H1 (cell line): ENCODE measurements at regions not wholly inside any gene's neighbourhood (a gene's known extent, or its start where the extent isn't known, plus 50 kb on each side); places are given as distances from the start of the nearest gene placed in this dataset.
A peak's percentile ranks its signal among the peaks of the same experiment; 100 is the strongest.

Experiments used
- CTCF ChIA-PET: fragments of 300-600 bp; sonication (Branson Sonifier 250); formaldehyde crosslinking; loops from one replicate; lab custom pipeline; 2021; ENCODE audit not compliant: partially characterized antibody; lab: Charles Lee
- POLR2A ChIA-PET: fragments of 300-600 bp; sonication (Branson Sonifier 250); formaldehyde crosslinking; loops from one replicate; lab custom pipeline; 2021; ENCODE audit warnings: inconsistent platforms; ENCODE audit not compliant: partially characterized antibody; lab: Charles Lee
- DNase-seq, 2 experiments: peaks; one replicate each; pipeline versions ENCODE4 v3.0.0 to v3.0.0-alpha.2; 2010 to 2022; ENCODE audit warnings: low spot score in 2 of 2, low read depth in 1 of 2, mixed read lengths in 1 of 2
- FAIRE-seq: peaks from 2 replicates; lab custom pipeline; 2011; peaks lifted over from hg19 to GRCh38; lab: Jason Lieb, UNC
- H2AFZ ChIP-seq: 2 replicates; pipeline ENCODE4 v1.8.1; 2012; ENCODE audit warnings: low read length, inconsistent platforms
- H2AK5ac ChIP-seq: 2 replicates; pipeline ENCODE4 v1.6.1; 2013; ENCODE audit warnings: low read depth, low read length
- H2BK120ac ChIP-seq: replicated peaks from 2 replicates; pipeline ENCODE3; 2013; ENCODE audit warnings: low read depth, low read length, inconsistent platforms
- H2BK12ac ChIP-seq: 2 replicates; pipeline ENCODE4 v1.6.1; 2013; ENCODE audit warnings: low read depth, low read length
- H2BK15ac ChIP-seq: 2 replicates; pipeline ENCODE4 v1.6.1; 2013; ENCODE audit warnings: low read length
- H2BK20ac ChIP-seq: 2 replicates; pipeline ENCODE4 v1.6.1; 2013; ENCODE audit warnings: low read length
- H2BK5ac ChIP-seq: 2 replicates; pipeline ENCODE4 v1.6.1; 2013; ENCODE audit warnings: low read depth, low read length
- H3K14ac ChIP-seq: 2 replicates; pipeline ENCODE4 v1.6.1; 2013; ENCODE audit warnings: inconsistent platforms; ENCODE audit not compliant: insufficient read length
- H3K18ac ChIP-seq: 2 replicates; pipeline ENCODE4 v1.6.1; 2013; ENCODE audit warnings: low read length; ENCODE audit errors: extremely low read depth
- H3K23ac ChIP-seq: 2 replicates; pipeline ENCODE4 v1.6.1; 2013; ENCODE audit warnings: inconsistent platforms; ENCODE audit not compliant: insufficient read length
- H3K23me2 ChIP-seq: 2 replicates; pipeline ENCODE4 v1.6.1; 2013; ENCODE audit warnings: low read depth, low read length
- H3K27ac ChIP-seq: 2 replicates; pipeline ENCODE4 v1.6.1; 2011; ENCODE audit warnings: low read depth, low read length, inconsistent platforms
- H3K27me3 ChIP-seq, 4 experiments: replicated peaks in 1 of 4; 1 replicate in 1 of 4; 2 replicates in 3 of 4; pipeline versions ENCODE4 v1.6.1 to v1.8.1; 2011 to 2013; ENCODE audit warnings: low read length in 3 of 4, mild to moderate bottlenecking in 3 of 4, inconsistent platforms in 2 of 4, mixed read lengths in 2 of 4, moderate library complexity in 1 of 4; ENCODE audit not compliant: control insufficient read depth in 3 of 4, insufficient read depth in 3 of 4; ENCODE audit errors: extremely low read depth in 1 of 4
- H3K36me3 ChIP-seq, 4 experiments: 2 replicates each; pipeline versions ENCODE4 v1.6.1 to v1.8.1; 2011 to 2013; ENCODE audit warnings: mild to moderate bottlenecking in 4 of 4, low read length in 3 of 4, moderate library complexity in 2 of 4, control low read depth in 1 of 4, inconsistent platforms in 1 of 4; ENCODE audit not compliant: insufficient read depth in 4 of 4, control insufficient read depth in 2 of 4
- H3K4ac ChIP-seq: replicated peaks from 2 replicates; pipeline ENCODE3; 2013; ENCODE audit warnings: low read length, low read depth, mixed read lengths, inconsistent platforms; ENCODE audit not compliant: insufficient read length
- H3K4me1 ChIP-seq, 4 experiments: replicated peaks in 1 of 4; 1 replicate in 1 of 4; 2 replicates in 3 of 4; pipeline versions ENCODE4 v1.6.1 to v1.8.1; 2011 to 2013; ENCODE audit warnings: low read length in 3 of 4, inconsistent platforms in 2 of 4, mixed read lengths in 1 of 4; ENCODE audit not compliant: insufficient read depth in 4 of 4, control insufficient read depth in 3 of 4
- H3K4me2 ChIP-seq, 2 experiments: 2 replicates each; pipeline versions ENCODE4 v1.6.1 to v1.8.1; 2011 to 2013; ENCODE audit warnings: low read depth in 2 of 2, low read length in 2 of 2, control low read depth in 1 of 2, inconsistent platforms in 1 of 2, mild to moderate bottlenecking in 1 of 2; ENCODE audit not compliant: insufficient read depth in 1 of 2
- H3K4me3 ChIP-seq, 4 experiments: fragments of 200-600, 300-600 bp in 1 of 4; sonication (generic), shearing (Covaris generic), sonication (Bioruptor Twin) in 1 of 4; 2 replicates each; pipeline versions ENCODE4 v1.5.1 to v1.8.1; 2011 to 2016; ENCODE audit warnings: low read length in 4 of 4, low read depth in 3 of 4, control low read depth in 2 of 4, inconsistent platforms in 2 of 4, mild to moderate bottlenecking in 2 of 4, mixed read lengths in 1 of 4, moderate library complexity in 1 of 4; ENCODE audit not compliant: insufficient read depth in 2 of 4; ENCODE audit errors: extremely low read depth in 1 of 4
- H3K56ac ChIP-seq: replicated peaks from 2 replicates; pipeline ENCODE3; 2013; ENCODE audit warnings: low read depth, mild to moderate bottlenecking, mixed read lengths, low read length, inconsistent platforms; ENCODE audit not compliant: insufficient read length
- H3K79me1 ChIP-seq: 2 replicates; pipeline ENCODE4 v1.6.1; 2013; ENCODE audit warnings: low read depth, low read length, control low read depth
- H3K79me2 ChIP-seq, 2 experiments: 2 replicates each; pipeline versions ENCODE4 v1.6.1 to v1.8.1; 2012 to 2013; ENCODE audit warnings: low read length in 2 of 2, mild to moderate bottlenecking in 2 of 2, inconsistent platforms in 1 of 2; ENCODE audit not compliant: insufficient read depth in 2 of 2, control insufficient read depth in 1 of 2
- H3K9ac ChIP-seq, 4 experiments: replicated peaks in 1 of 4; 1 replicate in 1 of 4; 2 replicates in 3 of 4; pipeline versions ENCODE4 v1.6.1 to v1.8.1; 2011 to 2013; ENCODE audit warnings: low read depth in 3 of 4, low read length in 3 of 4, control low read depth in 2 of 4, mild to moderate bottlenecking in 2 of 4, moderate library complexity in 2 of 4, inconsistent platforms in 1 of 4; ENCODE audit errors: extremely low read depth in 1 of 4
- H3K9me3 ChIP-seq, 2 experiments: 2 replicates each; pipeline versions ENCODE4 v1.6.1 to v1.8.1; 2012 to 2013; ENCODE audit warnings: mild to moderate bottlenecking in 2 of 2, moderate library complexity in 2 of 2, control low read depth in 1 of 2, inconsistent platforms in 1 of 2, low read depth in 1 of 2, low read length in 1 of 2, mixed read lengths in 1 of 2; ENCODE audit not compliant: insufficient read depth in 2 of 2
- H4K20me1 ChIP-seq, 2 experiments: replicated peaks in 1 of 2; 2 replicates each; pipeline versions ENCODE3 to v1.8.1; 2011 to 2013; ENCODE audit warnings: inconsistent platforms in 2 of 2, low read length in 2 of 2, mild to moderate bottlenecking in 1 of 2; ENCODE audit not compliant: insufficient read depth in 2 of 2, control insufficient read depth in 1 of 2
- H4K5ac ChIP-seq: 2 replicates; pipeline ENCODE4 v1.6.1; 2013; ENCODE audit warnings: low read length, low read depth, mixed read lengths, inconsistent platforms; ENCODE audit not compliant: insufficient read length
- H4K8ac ChIP-seq: 2 replicates; pipeline ENCODE4 v1.8.0; 2013; ENCODE audit warnings: mild to moderate bottlenecking, moderate library complexity, low read length, inconsistent platforms; ENCODE audit not compliant: insufficient read depth; ENCODE audit errors: extremely low read depth
- H4K91ac ChIP-seq: replicated peaks from 2 replicates; pipeline ENCODE3; 2013; ENCODE audit warnings: low read length, mixed read lengths, inconsistent platforms; ENCODE audit not compliant: insufficient read length
- CBX5 ChIP-seq: fragments of 300-800, 300-1000 bp; sonication (generic); IDR thresholded peaks from 2 replicates; pipeline ENCODE4 v1.7.1; 2016; ENCODE audit warnings: antibody characterized with exemption, low read length, low read depth
- CTBP2 ChIP-seq: IDR thresholded peaks from 2 replicates; pipeline ENCODE4 v1.7.0; 2011; ENCODE audit warnings: borderline replicate concordance, mild to moderate bottlenecking, moderate library complexity, mixed read lengths, low read length; ENCODE audit not compliant: insufficient read depth, insufficient read length
- HDAC2 ChIP-seq, 2 experiments: fragments of 300-600 bp in 1 of 2; sonication (generic) in 1 of 2; IDR thresholded peaks; 2 replicates each; pipeline ENCODE4 v1.6.1; 2011 to 2012; ENCODE audit warnings: low read depth in 2 of 2, low read length in 2 of 2, mild to moderate bottlenecking in 2 of 2, moderate library complexity in 2 of 2, borderline replicate concordance in 1 of 2, inconsistent platforms in 1 of 2
- JUND ChIP-seq: IDR thresholded peaks from 2 replicates; pipeline ENCODE4 v1.6.1; 2011; ENCODE audit warnings: mild to moderate bottlenecking, improper control_type of control experiment, low read length
- KDM1A ChIP-seq: fragments of 200-600, 300-600 bp; sonication (generic); IDR thresholded peaks from 2 replicates; pipeline ENCODE4 v1.7.1; 2016; ENCODE audit warnings: mild to moderate bottlenecking, low read length, borderline replicate concordance
- KDM4A ChIP-seq: IDR thresholded peaks from one replicate; pipeline ENCODE4 v1.7.1; 2012; ENCODE audit warnings: low read depth, mild to moderate bottlenecking, moderate library complexity, low read length, inconsistent platforms; ENCODE audit not compliant: severe bottlenecking
- KDM5A ChIP-seq: fragments of 200-600 bp; IDR thresholded peaks from 2 replicates; pipeline ENCODE4 v1.7.1; 2012; ENCODE audit warnings: mild to moderate bottlenecking, low read length, inconsistent platforms, mixed read lengths
- RAD21 ChIP-seq, 2 experiments: IDR thresholded peaks in 1 of 2; conservative IDR thresholded peaks in 1 of 2; 2 replicates each; pipeline ENCODE4 v1.6.1; 2011; ENCODE audit warnings: low read depth in 2 of 2, low read length in 2 of 2, improper control_type of control experiment in 1 of 2, inconsistent platforms in 1 of 2, mild to moderate bottlenecking in 1 of 2, moderate library complexity in 1 of 2
- RNF2 ChIP-seq: fragments of 200-900, 300-1000 bp; sonication (generic); IDR thresholded peaks from 2 replicates; pipeline ENCODE4 v1.7.1; 2016; ENCODE audit warnings: borderline replicate concordance, low read depth, mild to moderate bottlenecking, antibody characterized with exemption, low read length; ENCODE audit not compliant: poor library complexity, severe bottlenecking; ENCODE audit errors: missing control alignments
- USF2 ChIP-seq: IDR thresholded peaks from 2 replicates; pipeline ENCODE4 v1.6.1; 2011; ENCODE audit warnings: low read length, improper control_type of control experiment
- WGBS, 2 experiments: shearing (Covaris generic) in 1 of 2; methylation state at CpG; one replicate each; pipeline versions ENCODE4 v1.1.6 to v1.1.7; 2013 to 2015; ENCODE audit warnings: low lambda C conversion rate in 2 of 2, mixed read lengths in 2 of 2, inconsistent platforms in 1 of 2, low coverage in 1 of 2, missing lambda C conversion rate in 1 of 2; ENCODE audit not compliant: insufficient replicate concordance in 2 of 2, insufficient coverage in 1 of 2, insufficient read length in 1 of 2; ENCODE audit errors: extremely low coverage in 1 of 2, missing lambda C conversion rate in 1 of 2; 5-methylcytosine and 5-hydroxymethylcytosine counted together

- no peak overlapping the region for H2AK5ac ChIP-seq
- H3K27me3 ChIP-seq, result no peaks in the 10 kb centered on the region
- H3K27ac ChIP-seq, result no peak overlapping the region
- H3K79me1 ChIP-seq, result no peaks in the 10 kb centered on the region
- H3K23ac ChIP-seq, result no peak overlapping the region
- H3K23me2 ChIP-seq, result no peaks in the 10 kb centered on the region
- H3K56ac ChIP-seq, result no peak overlapping the region
- no peak overlapping the region for H3K4me2 ChIP-seq
- no peak overlapping the region for H3K18ac ChIP-seq
- 0 out of 2 replicates have a peak overlapping the region, but pooled peaks have one; percentile 30 for H2AFZ ChIP-seq
- H3K4ac ChIP-seq, result no peak overlapping the region
- H4K5ac ChIP-seq, result no peak overlapping the region
- no peaks in the 10 kb centered on the region for H3K4me1 ChIP-seq
- no peaks in the 10 kb centered on the region for H3K79me2 ChIP-seq
- WGBS, 2 experiments, result 99% methylated on average over 12 of the region's 18 CpGs; no CpG with 5 or more reads in 1 of the 2 experiments
- no peak overlapping the region for H3K9ac ChIP-seq
- H3K14ac ChIP-seq, result no peak overlapping the region
- no peak overlapping the region for H4K91ac ChIP-seq
- H3K9me3 ChIP-seq, result peaks cover 0 to 10% of the 10 kb centered on the region in 2 experiments; a peak in 1 of 4 replicates
- CTCF ChIA-PET, result no interaction called here
- POLR2A ChIA-PET, result no interaction called here
- no peak overlapping the region for H2BK20ac ChIP-seq
- H2BK120ac ChIP-seq, result no peak overlapping the region
- no peaks in the 10 kb centered on the region for H4K20me1 ChIP-seq
- no peak overlapping the region for H2BK5ac ChIP-seq
- no peak for DNase-seq
- H2BK15ac ChIP-seq, result no peak overlapping the region
- no peak for FAIRE-seq
- no peak overlapping the region for H3K4me3 ChIP-seq
- no peak overlapping the region for H4K8ac ChIP-seq
- H3K36me3 ChIP-seq, result no peaks in the 10 kb centered on the region
- H2BK12ac ChIP-seq, result no peak overlapping the region
- no peak for TF ChIP-seq JUND
- no peak for TF ChIP-seq CBX5
- no peak for TF ChIP-seq RNF2
- no peak for TF ChIP-seq KDM4A
- no peak for TF ChIP-seq HDAC2 (IDR thresholded peaks at IDR 0.05; ENCODE audit: borderline replicate concordance in 1 of 2, low read depth in 2 of 2, low read length in 2 of 2)
- no peak for TF ChIP-seq KDM1A
- no peak for TF ChIP-seq USF2
- no peak for TF ChIP-seq CTBP2
- TF ChIP-seq KDM5A, result no peak
- no peak for TF ChIP-seq RAD21 (IDR thresholded peaks at IDR 0.05 in 1 of 2, conservative IDR thresholded peaks at IDR 0.05 in 1 of 2; ENCODE audit: low read depth in 2 of 2, low read length in 2 of 2)
Observed at GRCh38 chr13:82165396-82166174, 1716.7 kb downstream of the SLITRK1 start.
